Ovary (tissue), 3 donors: ENCODE measurements at regions not wholly inside any gene's neighbourhood (a gene's known extent, or its start where the extent isn't known, plus 50 kb on each side); places are given as distances from the start of the nearest gene placed in this dataset.

Experiments used
- CTCF ChIP-seq, 3 donors: fragments of 450-650 bp in 2 of 3; fragments of 200-600 bp in 1 of 3; IDR thresholded peaks; one replicate each; pipeline versions ENCODE4 v1.5.1 to v1.8.0; 2016 to 2022; ENCODE audit warnings: antibody characterized with exemption in 3 of 3, mild to moderate bottlenecking in 1 of 3
- EP300 ChIP-seq: sonication (generic); formaldehyde crosslinking; IDR thresholded peaks from one replicate; pipeline ENCODE4 v1.6.1; 2017; ENCODE audit warnings: antibody characterized with exemption
- POLR2A ChIP-seq: fragments of 450-650 bp; IDR thresholded peaks from one replicate; pipeline ENCODE4 v1.6.1; 2017; ENCODE audit warnings: antibody characterized with exemption, mild to moderate bottlenecking, moderate library complexity
- donor health status: DM: no; HTN: no; CAD: no.

- TF ChIP-seq EP300: no peak
- TF ChIP-seq CTCF (IDR thresholded peaks at IDR 0.05): no peak
- no peak for TF ChIP-seq POLR2A
These were observed 361.5 kb upstream of the AJAP1 start for GRCh38 chr1:4292861-4293260.
